Stomach (tissue), 8 donors: ENCODE measurements at regions not wholly inside any gene's neighbourhood (a gene's known extent, or its start where the extent isn't known, plus 50 kb on each side); places are given as distances from the start of the nearest gene placed in this dataset.

Source experiments
- DNase-seq, 2 donors: peaks; one replicate each; pipeline versions ENCODE4 v3.0.0 to v3.0.0-alpha.2; 2013 to 2019
- H3K27ac ChIP-seq, 5 donors: fragments of 200-600 bp in 4 of 5; sonication (generic) in 4 of 5; one replicate each; pipeline ENCODE4 v1.5.1; 2013 to 2019; ENCODE audit warnings: mild to moderate bottlenecking in 1 of 5, moderate library complexity in 1 of 5
- H3K27me3 ChIP-seq, 3 donors: fragments of 200-600 bp; sonication (generic); one replicate each; pipeline ENCODE4 v1.5.1; 2017 to 2019; ENCODE audit warnings: mixed run types in 1 of 3
- H3K36me3 ChIP-seq, 4 donors: fragments of 200-600 bp; sonication (generic); 1 replicate in 3 of 4; 2 replicates in 1 of 4; pipeline ENCODE4 v1.5.1; 2016 to 2019
- H3K4me1 ChIP-seq, 4 donors: fragments of 200-600 bp; sonication (generic); one replicate each; pipeline ENCODE4 v1.5.1; 2016 to 2019
- H3K4me3 ChIP-seq, 4 donors: fragments of 200-600 bp; sonication (generic) in 3 of 4; one replicate each; pipeline ENCODE4 v1.5.1; 2016 to 2019; ENCODE audit warnings: mild to moderate bottlenecking in 1 of 4
- H3K9me3 ChIP-seq, 4 donors: fragments of 200-600 bp; sonication (generic); one replicate each; pipeline ENCODE4 v1.5.1; 2016 to 2019
- CTCF ChIP-seq, 7 experiments: fragments of 450-650 bp in 4 of 7; fragments of 200-600 bp in 3 of 7; sonication (generic) in 3 of 7; IDR thresholded peaks; one replicate each; pipeline ENCODE4 v1.5.1; 2016 to 2019; ENCODE audit warnings: antibody characterized with exemption in 7 of 7, control low read depth in 2 of 7, mild to moderate bottlenecking in 1 of 7
- EP300 ChIP-seq: sonication (generic); formaldehyde crosslinking; IDR thresholded peaks from one replicate; pipeline ENCODE4 v1.6.1; 2017; ENCODE audit warnings: antibody characterized with exemption
- POLR2A ChIP-seq, 4 donors: fragments of 450-650 bp; IDR thresholded peaks; one replicate each; pipeline ENCODE4 v1.6.1; 2016; ENCODE audit warnings: antibody characterized with exemption in 4 of 4, control low read depth in 2 of 4, mild to moderate bottlenecking in 1 of 4, moderate library complexity in 1 of 4
- POLR2AphosphoS5 ChIP-seq, 3 donors: sonication (generic); formaldehyde crosslinking; IDR thresholded peaks; one replicate each; pipeline ENCODE4 v1.6.1; 2016; ENCODE audit warnings: antibody characterized with exemption in 3 of 3
- WGBS, 5 donors: extraction: QIAGEN DNeasy Blood & Tissue Kit in 3 of 5; methylation state at CpG; one replicate each; pipeline versions ENCODE4 v1.1.5 to v1.1.7; 2013 to 2018; 5-methylcytosine and 5-hydroxymethylcytosine counted together
- intact Hi-C: fragments of 100-400 bp; cut with DNase I; formaldehyde crosslinking; loops from one replicate; pipeline ENCODE4 v1.15.1; 2023; ENCODE audit warnings: low total_unique reads
- donor health status: healthy with polysubstance abuse.
- donor health status: Bipolar disorder and iron deficiency.
- donor health status: healthy.

- Histone ChIP-seq H3K27me3 (peaks cover 0 to 34% (median 12%) of the 10 kb centered on the region in 3 donors), H3K4me1 (no peaks in the 10 kb centered on the region), H3K9me3 (peaks cover 0 to 9% (median 5%) of the 10 kb centered on the region in 4 donors), H3K27ac (no peak overlapping the region), H3K4me3 (no peak overlapping the region), H3K36me3 (no peaks in the 10 kb centered on the region)
- 50 to 59% (median 58%) methylated on average over 2 of the region's 2 CpGs for WGBS, 5 donors
- no peak for DNase-seq
- intact Hi-C loops: no loop called here
- TF ChIP-seq CTCF (IDR thresholded peaks at IDR 0.05) (no peak), POLR2A (IDR thresholded peaks at IDR 0.05) (no peak), EP300 (no peak), POLR2AphosphoS5 (IDR thresholded peaks at IDR 0.05) (no peak)
These were observed 95.9 kb upstream of the LEP start for GRCh38 chr7:128145191-128145590.

GRCh38 chr7:128146052-128146451 is 95.0 kb upstream of the LEP start:
- WGBS, 5 donors: 42 to 75% (median 65%) methylated on average over 4 of the region's 4 CpGs
- intact Hi-C loops: no loop called here
- no peak overlapping the region for H3K27ac ChIP-seq
- TF ChIP-seq POLR2A (IDR thresholded peaks at IDR 0.05): no peak
- no peak for TF ChIP-seq EP300
- TF ChIP-seq CTCF (IDR thresholded peaks at IDR 0.05): no peak
- TF ChIP-seq POLR2AphosphoS5 (IDR thresholded peaks at IDR 0.05): no peak
- no peaks in the 10 kb centered on the region for H3K36me3 ChIP-seq
- DNase-seq: no peak
- H3K4me1 ChIP-seq: no peaks in the 10 kb centered on the region
- peaks cover 0 to 9% (median 0%) of the 10 kb centered on the region in 4 donors for H3K9me3 ChIP-seq
- no peak overlapping the region for H3K4me3 ChIP-seq
- peaks cover 0 to 42% (median 17%) of the 10 kb centered on the region in 3 donors for H3K27me3 ChIP-seq

- H3K27ac ChIP-seq: no peak overlapping the region
- DNase-seq: peak in 1 of 2 donors; percentile 55
These were observed 92.4 kb upstream of the LEP start for GRCh38 chr7:128148676-128149075.

GRCh38 chr7:128150223-128150865 is 90.7 kb upstream of the LEP start:
- 80 to 89% (median 85%) methylated on average over 7 of the region's 7 CpGs for WGBS, 5 donors
- Histone ChIP-seq H3K4me1 (no peaks in the 10 kb centered on the region), H3K4me3 (no peak overlapping the region), H3K27ac (no peak overlapping the region), H3K9me3 (no peaks in the 10 kb centered on the region), H3K27me3 (peaks cover 0 to 47% (median 17%) of the 10 kb centered on the region in 3 donors), H3K36me3 (no peaks in the 10 kb centered on the region)
- no peak for TF ChIP-seq POLR2A (IDR thresholded peaks at IDR 0.05)
- no peak for TF ChIP-seq POLR2AphosphoS5 (IDR thresholded peaks at IDR 0.05)
- TF ChIP-seq CTCF (IDR thresholded peaks at IDR 0.05): no peak
- no peak for TF ChIP-seq EP300
- no peak for DNase-seq
- intact Hi-C loops: no loop called here

More at GRCh38 chr7:128148676-128149075, 92.4 kb upstream of the LEP start:
- Histone ChIP-seq H3K4me1 (no peaks in the 10 kb centered on the region), H3K9me3 (peaks cover 0 to 2% (median 0%) of the 10 kb centered on the region in 4 donors), H3K27me3 (peaks cover 0 to 50% (median 17%) of the 10 kb centered on the region in 3 donors), H3K4me3 (no peak overlapping the region), H3K36me3 (no peaks in the 10 kb centered on the region)
- TF ChIP-seq EP300 (no peak), CTCF (IDR thresholded peaks at IDR 0.05) (no peak), POLR2AphosphoS5 (IDR thresholded peaks at IDR 0.05) (no peak), POLR2A (IDR thresholded peaks at IDR 0.05) (no peak)
- intact Hi-C loops: no loop called here
- 41 to 54% (median 48%) methylated on average over 4 of the region's 4 CpGs for WGBS, 5 donors
